ENCODE measurements at regions not wholly inside any gene's neighbourhood (a gene's known extent, or its start where the extent isn't known, plus 50 kb on each side); places are given as distances from the start of the nearest gene placed in this dataset.

DNA sequence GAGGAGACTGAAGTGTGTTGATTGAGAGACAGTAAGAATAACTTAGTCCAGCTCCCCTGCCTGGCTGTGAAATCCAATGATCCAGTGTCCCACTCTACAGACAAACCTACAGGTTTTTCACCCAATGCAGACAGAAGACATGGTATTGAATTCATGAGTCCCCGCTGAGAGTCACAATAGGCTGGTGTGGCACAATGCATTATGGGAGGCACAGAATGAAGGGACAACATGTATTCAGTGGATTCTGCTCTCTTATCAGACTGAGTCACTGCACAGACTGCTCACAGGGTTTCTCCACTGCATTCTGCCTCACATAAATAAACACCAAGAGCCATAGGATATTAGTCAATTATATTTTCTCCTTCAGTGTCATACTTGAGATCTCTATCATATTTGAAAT lies 55.2 kb upstream of the TOP3B start:
- no peak for TF ChIP-seq CTCF (IDR thresholded peaks at IDR 0.05)
- H3K27ac Mint-ChIP-seq = no peak overlapping the region
- H3K27me3 Mint-ChIP-seq (ENCODE audit: low read depth, poor library complexity) = peaks cover 60% of the 10 kb centered on the region
- no peak overlapping the region for H3K4me3 Mint-ChIP-seq
- no peaks in the 10 kb centered on the region for H3K36me3 Mint-ChIP-seq (ENCODE audit: low read depth)
- no peaks in the 10 kb centered on the region for H3K9me3 Mint-ChIP-seq
- no peak for DNase-seq
- H3K4me1 Mint-ChIP-seq = peaks cover 5% of the 10 kb centered on the region

DNA sequence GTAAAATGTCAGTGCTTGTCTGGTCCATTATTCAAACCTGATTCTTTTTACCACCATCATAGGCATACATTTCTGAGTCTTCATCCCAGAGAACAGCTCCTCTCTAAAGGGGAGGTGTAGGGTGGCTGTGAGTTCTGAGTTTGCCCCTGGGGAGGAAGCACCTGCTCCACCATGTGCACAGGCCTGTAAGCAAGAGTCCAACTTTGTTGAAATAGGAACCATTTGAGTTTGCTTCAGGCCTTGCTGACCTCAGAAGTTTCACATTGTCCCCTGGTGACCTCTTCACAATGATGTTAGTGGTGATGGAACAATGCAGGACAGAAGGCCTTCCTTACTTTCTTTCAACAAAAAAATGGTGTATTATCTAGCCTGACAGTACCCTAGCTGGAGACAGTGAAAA lies 54.6 kb upstream of the TOP3B start:
- TF ChIP-seq CTCF (IDR thresholded peaks at IDR 0.05) = no peak
- Mint-ChIP-seq H3K27me3 (ENCODE audit: low read depth, poor library complexity) (peaks cover 58% of the 10 kb centered on the region), H3K4me1 (peaks cover 10% of the 10 kb centered on the region), H3K4me3 (no peak overlapping the region), H3K36me3 (ENCODE audit: low read depth) (no peaks in the 10 kb centered on the region), H3K27ac (no peak overlapping the region), H3K9me3 (no peaks in the 10 kb centered on the region)
- no peak for DNase-seq

- Mint-ChIP-seq H3K4me1 (peaks cover 14% of the 10 kb centered on the region), H3K36me3 (ENCODE audit: low read depth) (no peaks in the 10 kb centered on the region), H3K4me3 (no peak overlapping the region), H3K27me3 (ENCODE audit: low read depth, poor library complexity) (peaks cover 61% of the 10 kb centered on the region), H3K9me3 (no peaks in the 10 kb centered on the region), H3K27ac (no peak overlapping the region)
- TF ChIP-seq CTCF (IDR thresholded peaks at IDR 0.05) = no peak
- DNase-seq = no peak
Measured at GRCh38 chr22:22036588-22036987, 54.0 kb upstream of the TOP3B start.

- Mint-ChIP-seq H3K36me3 (ENCODE audit: low read depth) (no peaks in the 10 kb centered on the region), H3K27ac (no peak overlapping the region)
Measured at GRCh38 chr22:22035771-22036314, 53.3 kb upstream of the TOP3B start.

DNA sequence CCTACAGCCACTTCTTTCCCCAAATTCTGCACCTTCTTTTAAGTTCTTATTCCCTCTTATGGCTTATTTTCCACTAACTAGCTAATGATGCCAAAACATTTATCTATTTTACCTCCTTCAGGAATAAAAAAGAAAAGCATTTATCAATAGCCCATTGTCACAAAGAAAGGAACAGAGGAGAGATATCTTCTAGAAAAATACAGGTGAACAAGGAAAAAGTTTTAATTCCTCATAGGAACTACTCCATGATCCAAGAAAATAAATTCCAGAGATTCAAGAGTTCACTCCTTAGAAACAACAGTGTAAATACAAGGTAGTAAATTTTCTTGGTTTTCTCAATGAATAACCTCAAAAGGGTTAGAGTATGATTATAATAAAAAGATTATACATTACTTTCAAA lies 52.6 kb upstream of the TOP3B start:
- no peaks in the 10 kb centered on the region for H3K9me3 Mint-ChIP-seq
- no peak for TF ChIP-seq CTCF (IDR thresholded peaks at IDR 0.05)
- peaks cover 20% of the 10 kb centered on the region for H3K4me1 Mint-ChIP-seq
- peaks cover 56% of the 10 kb centered on the region for H3K27me3 Mint-ChIP-seq (ENCODE audit: low read depth, poor library complexity)
- no peak overlapping the region for H3K27ac Mint-ChIP-seq
- no peak for DNase-seq
- H3K36me3 Mint-ChIP-seq (ENCODE audit: low read depth) = no peaks in the 10 kb centered on the region
- H3K4me3 Mint-ChIP-seq = no peak overlapping the region

More at GRCh38 chr22:22035771-22036314, 53.3 kb upstream of the TOP3B start:
- no peak overlapping the region for H3K4me3 Mint-ChIP-seq
- H3K9me3 Mint-ChIP-seq = no peaks in the 10 kb centered on the region
- DNase-seq = no peak
- H3K4me1 Mint-ChIP-seq = peaks cover 18% of the 10 kb centered on the region
- no peak for TF ChIP-seq CTCF (IDR thresholded peaks at IDR 0.05)
- peaks cover 61% of the 10 kb centered on the region for H3K27me3 Mint-ChIP-seq (ENCODE audit: low read depth, poor library complexity)

GRCh38 chr22:22034469-22035132 lies 52.0 kb upstream of the TOP3B start:
- no peak for DNase-seq
- no peaks in the 10 kb centered on the region for H3K36me3 Mint-ChIP-seq (ENCODE audit: low read depth)

More at GRCh38 chr22:22034469-22035132, 52.0 kb upstream of the TOP3B start:
- Mint-ChIP-seq H3K27me3 (ENCODE audit: low read depth, poor library complexity) (peaks cover 51% of the 10 kb centered on the region), H3K4me1 (peaks cover 20% of the 10 kb centered on the region), H3K27ac (no peak overlapping the region), H3K4me3 (no peak overlapping the region), H3K9me3 (no peaks in the 10 kb centered on the region)
- no peak for TF ChIP-seq CTCF (IDR thresholded peaks at IDR 0.05)
